ENCODE measurements at regions not wholly inside any gene's neighbourhood (a gene's known extent, or its start where the extent isn't known, plus 50 kb on each side); places are given as distances from the start of the nearest gene placed in this dataset.
"Not testable (repeated sequence)": the region's sequence is repeated elsewhere in the genome, so short reads cannot be mapped to it uniquely, and the experiment has no call there.

DNA sequence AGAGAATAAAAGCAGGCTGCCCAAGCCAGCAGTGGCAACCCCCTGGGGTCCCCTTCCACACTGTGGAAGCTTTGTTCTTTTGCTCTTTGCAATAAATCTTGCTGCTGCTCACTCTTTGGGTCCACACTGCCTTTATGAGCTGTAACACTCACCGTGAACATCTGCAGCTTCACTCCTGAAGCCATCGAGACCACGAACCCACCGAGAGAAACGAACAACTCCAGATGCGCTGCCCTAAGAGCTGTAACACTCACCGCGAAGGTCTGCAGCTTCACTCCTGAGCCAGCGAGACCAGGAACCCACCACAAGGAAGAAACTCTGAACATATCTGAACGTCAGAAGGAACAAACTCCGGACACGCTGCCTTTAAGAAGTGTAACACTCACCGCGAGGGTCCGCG, 1252.9 kb downstream of the STIM2 start:
- DNase-seq, result not testable (repeated sequence)

DNA sequence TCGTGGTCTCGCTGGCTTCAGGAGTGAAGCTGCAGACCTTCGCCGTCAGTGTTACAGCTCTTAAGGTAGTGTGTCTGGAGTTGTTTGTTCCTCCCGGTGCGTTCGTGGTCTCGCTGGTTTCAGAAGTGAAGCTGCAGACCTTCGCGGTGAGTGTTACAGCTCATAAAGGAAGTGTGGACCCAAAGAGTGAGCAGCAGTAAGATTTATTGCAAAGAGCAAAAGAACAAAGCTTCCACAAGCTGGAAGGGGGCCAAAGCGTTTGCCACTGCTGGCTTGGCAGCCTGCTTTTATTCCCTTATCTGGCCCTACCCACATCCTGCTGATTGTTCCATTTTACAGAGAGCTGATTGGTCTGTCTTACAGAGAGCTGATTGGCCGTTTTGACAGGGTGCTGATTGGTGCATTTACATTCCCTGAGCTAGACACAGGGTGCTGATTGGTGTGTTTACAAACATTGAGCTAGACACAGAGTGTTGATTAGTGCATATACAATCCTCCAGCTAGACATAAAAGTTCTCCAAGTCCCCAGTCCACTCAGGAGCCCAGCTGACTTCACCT, 1256.0 kb downstream of the STIM2 start:
- DNase-seq, result not testable (repeated sequence)

DNA sequence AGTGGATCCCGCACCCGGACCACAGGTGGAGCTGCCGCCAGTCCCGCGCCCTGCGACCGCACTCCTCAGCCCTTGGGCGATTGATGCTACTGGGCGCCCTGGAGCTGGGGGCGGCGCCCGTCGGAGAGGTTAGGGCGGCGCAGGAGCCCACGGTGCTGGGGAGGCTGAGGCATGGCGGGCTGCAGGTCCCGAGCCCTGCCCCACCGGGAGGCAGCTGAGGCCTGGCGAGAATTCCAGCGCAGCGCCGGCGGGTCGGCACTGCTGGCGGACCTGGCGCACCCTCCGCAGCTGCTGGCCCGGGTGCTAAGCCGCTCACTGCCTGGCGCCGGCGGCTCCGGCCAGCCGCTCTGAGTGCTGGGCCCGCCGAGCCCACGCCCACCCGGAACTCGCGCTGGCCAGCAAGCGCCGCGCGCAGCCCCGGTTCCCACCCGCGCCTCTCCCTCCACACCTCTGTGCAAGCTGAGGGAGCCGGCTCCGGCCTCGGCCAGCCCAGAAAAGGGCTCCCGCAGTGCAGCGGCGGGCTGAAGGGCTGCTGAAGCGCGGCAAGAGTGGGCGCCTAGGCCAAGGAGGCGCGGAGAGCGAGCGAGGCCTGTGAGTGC, 1256.5 kb downstream of the STIM2 start:
- DNase-seq, result no peak

DNA sequence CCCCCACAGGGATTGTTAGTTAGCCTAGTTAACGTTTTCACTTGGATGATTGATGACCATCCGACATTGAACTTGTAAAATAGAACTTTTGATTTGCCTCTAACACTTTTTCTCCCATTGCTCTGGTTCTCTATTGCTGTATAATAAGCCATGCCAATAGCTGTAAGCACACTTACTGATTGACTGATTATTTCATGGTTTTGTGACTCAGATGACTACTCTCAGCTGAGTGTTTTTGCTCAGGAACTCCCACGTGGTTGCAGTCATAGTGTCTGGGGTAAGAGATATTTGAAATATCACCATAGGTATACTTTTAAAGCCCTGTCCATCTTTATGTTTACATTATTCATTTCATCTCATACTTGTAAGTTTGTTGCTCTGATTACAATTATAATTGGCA, 1285.5 kb downstream of the STIM2 start:
- DNase-seq, result no peak

DNA sequence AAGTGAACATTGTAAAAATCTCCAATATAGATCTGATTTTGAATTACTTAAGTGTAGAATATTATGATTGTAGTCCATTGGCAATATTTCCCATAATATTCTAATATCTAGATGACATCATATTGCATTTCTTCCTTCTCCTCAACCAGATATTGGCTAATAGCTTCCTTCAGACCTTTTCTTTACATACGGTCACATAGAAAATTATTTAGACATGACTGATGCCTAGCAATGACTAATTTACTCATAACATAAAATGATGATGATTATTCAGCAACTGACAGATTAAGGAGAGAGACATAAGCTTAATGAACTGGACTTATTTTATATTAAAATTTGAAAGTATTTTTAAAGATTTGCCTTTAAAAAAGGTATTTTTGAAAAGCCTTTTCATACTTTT, 1287.6 kb downstream of the STIM2 start:
- no peak for DNase-seq

DNA sequence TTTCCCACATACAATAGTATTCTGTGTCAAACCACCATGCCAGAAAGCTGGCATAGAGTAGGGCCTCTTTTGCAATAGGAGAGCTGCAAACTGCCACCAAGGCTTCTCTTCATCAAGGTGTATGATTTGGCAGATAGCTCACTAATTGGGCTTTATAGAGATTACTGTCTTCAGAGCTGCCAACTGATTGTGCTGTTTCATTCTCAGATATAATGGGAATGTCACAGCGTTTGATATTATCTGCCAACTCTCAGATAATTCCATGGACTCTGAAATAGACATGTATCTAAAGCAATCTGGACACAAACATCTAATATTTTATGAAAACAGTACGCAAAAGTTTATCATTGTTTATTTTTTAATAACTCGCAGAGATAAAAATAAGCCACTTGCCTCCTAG, 1289.1 kb downstream of the STIM2 start:
- DNase-seq, result no peak

DNA sequence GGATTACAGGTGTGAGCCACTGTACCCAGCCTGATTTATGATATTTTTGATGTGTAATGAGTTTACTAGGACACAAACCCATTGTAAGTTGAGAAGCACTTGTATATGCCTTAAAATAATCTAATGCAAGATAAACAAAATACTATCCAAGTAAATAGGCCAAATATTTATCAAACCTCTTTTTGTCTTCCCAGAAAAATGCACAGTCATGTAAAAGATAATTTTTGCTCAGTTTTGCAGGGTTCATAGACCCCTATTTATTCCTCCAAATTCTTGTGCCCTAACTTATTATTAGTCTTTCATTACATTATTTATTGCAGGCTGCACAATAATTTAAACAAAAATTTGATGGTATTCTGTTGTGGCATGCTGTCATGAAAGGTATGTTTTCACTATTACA, 1290.7 kb downstream of the STIM2 start:
- DNase-seq, result no peak

DNA sequence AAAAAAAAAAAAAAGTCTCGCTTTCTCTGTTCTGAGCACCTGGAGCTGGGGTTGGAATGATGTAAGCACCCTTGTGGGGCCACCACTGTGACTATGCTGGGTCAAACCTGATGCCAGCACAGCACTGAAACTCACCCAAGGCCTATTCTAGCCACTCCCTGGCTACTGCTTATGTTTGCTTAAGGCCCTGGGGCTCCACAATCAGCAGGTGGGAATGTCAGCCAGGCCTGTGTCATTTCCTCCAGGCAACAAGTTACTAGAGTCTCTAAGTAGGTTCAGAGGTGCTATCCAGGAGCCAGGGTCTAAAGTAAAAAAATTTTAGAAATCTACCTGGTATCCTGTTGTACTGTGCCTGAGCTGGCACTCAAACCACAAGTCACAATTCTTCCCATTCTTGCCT, 1306.8 kb downstream of the STIM2 start:
- DNase-seq, result no peak

DNA sequence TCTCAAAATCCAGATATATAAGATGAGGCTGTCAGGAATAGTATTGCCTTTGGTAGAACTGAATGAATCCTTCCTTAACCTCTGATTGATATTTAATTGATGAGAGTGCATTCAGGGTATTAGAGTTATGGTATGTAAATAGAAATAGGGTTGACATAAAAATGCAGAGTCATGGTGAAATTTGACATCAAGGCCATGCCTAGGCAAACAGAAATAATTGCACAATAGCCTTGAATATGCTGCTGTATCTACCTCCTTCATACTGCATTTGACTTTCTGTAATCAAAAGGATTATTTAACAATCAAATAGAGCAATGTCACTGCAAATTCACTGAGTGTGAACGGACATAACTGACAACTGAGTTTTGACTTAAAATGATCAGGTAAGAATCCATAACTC, 1316.3 kb downstream of the STIM2 start:
- DNase-seq, result no peak

DNA sequence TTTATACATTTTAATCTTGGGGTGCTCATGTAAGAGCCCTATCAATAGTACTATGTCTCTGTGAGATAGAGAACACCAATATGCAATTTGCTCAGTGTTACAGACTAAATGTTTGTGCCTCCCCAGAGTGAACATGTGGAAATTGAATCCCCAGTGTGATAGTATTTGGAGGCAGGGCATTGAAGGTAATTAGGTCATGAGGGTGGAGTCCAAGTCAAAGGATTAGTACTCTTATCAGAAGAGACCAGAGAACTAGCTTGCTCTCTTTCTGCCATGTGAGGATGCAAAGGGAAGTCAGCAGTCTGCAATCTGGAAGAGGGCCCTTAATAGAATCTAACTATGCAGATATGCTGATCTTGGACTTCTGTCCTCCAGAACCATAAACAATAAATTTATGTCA, 1317.0 kb downstream of the STIM2 start:
- no peak for DNase-seq

DNA sequence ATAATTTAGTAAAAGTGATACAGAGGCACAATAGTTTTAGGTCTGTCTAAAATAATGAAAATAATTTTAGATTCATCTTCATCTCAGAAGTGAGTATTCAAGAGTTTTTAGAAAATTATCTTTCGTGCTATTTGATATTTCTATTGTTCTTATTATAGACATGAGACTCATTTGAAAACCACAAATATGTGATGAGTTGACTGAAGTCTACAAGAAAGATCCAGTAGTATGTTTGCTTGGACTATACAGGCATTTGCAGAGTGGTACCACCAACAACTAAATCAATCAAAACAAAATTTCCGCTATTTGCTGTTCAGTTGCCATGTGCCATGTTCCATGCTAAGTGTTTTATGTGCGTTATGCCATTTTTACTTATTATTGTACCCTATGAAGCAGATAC, 1318.5 kb downstream of the STIM2 start:
- DNase-seq, result no peak

DNA sequence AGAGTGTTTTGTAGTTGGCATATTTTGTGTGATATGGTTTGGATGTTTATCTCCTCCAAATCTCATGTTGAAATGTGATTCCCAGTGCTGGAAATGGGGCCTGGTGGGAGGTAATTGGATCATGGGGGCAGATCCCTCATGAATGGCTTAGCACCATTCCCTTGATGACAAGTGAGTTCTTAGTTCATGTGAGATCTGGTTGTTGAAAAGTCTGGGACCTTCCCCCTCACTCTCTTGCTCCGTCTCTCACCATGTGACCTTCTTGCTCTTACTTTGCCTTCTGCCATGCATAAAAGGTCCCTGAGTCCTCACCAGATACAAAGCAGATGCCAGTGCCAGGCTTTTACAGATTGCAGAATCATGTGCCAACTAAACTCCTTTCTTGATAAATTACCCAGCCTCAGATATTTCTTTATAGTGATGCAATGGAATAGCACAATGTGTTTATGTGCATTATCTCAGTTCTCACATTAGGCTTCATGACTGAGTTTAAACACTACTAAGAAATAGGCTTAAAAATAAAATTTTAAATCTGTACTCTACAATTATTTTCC, 1348.8 kb downstream of the STIM2 start:
- DNase-seq, result no peak

DNA sequence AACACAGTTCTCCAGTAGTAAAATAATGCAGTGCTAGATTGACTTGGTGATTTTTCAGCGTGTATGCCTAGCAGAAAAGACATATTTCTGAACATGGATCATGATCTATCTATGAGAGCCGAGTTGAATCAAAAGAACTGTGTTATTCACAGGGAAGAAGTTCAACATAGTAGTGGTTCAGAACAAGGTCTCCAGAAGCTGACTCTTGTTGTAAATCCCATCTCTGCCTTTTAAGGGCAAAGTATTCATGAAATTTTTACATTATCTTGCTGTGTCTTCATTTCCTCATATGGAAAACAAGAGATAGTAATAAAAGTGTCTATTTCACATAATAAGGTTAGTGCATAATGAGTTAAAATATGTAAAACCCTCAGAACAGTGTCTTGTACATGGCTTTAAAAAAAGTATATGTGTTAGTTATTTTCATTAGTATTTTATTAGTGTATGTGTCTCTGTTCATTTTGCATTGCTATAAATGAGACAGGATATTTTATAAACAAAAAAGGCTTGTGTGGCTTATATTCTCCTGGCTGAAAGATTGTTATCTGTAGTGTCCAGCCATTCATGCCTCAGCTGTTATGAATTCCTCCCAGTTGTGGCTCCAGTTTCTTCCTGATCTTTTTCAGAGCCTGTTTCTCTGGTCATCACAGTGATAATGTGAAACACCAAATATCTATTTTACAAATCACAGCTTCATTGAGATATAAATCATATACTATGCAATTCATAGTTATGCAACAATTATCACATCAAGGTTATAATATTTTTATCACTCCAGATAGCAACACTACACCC, 1351.2 kb downstream of the STIM2 start:
- DNase-seq, result no peak

DNA sequence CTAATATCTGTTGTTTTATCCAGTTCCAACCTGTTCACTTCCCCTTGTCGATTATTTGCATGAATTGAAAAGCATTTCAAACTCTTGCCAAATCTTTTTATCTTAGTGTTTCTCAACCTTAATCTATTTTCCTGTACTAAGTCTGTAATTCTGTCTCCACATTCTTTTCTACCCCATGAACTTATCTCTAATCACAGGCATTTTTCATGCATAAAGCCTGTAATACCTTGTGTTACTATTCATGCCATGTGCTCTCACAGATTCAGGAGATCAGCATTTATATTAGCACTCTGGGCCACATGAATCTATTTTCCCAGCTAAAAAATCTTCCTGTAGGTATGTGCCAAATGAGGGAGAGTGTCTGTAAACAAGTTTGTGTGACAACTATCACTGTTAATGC, 1360.9 kb downstream of the STIM2 start:
- DNase-seq, result no peak

DNA sequence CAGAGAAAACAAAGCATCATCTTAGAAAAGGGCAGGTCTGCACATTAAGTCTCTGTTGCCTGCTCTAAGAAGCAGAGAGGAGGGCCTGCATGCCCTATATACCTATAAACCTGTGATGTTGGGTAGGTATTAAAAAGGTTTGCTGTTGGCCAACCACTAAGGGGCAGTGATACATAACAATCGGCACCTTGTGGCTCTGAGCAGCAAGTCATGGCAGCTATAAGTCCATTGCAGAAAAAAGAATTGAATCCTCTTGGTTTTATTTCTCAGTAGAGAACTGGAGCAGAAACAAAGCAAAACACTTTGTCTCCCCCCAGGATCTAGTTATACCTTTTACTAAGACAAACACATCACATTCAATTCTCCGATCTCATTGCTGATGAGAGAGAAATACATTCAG, 1364.4 kb downstream of the STIM2 start:
- no peak for DNase-seq

DNA sequence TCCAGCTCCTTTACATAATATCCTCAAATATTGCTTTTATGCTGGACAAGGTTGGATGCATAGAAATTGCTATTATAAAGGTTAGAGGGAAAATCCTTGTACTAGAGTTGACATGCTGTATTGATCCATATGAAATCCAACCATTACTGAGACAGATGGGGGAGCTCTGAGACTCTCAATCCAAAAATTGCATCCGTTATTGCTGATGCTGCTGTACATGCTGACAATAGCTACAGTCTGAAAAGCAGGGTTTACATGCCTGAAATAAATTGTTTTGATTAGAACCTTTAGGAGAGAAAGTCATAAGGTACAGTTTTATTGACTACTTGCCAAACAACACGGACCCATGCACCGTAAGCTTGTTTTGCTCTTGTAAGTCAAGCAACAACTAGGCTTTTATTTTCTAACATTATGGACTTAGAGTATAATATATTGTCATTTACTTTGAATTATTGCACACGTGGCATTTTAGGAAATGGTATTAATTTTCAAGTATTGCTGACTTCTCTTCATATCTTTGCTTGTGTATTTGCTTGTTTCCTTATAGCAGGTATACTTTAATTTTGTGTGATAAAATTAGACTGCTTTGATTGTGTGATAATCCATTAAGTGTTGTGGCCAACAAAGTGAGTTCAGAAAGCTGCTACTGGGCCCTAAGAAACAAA, 1365.2 kb downstream of the STIM2 start:
- DNase-seq, result no peak

DNA sequence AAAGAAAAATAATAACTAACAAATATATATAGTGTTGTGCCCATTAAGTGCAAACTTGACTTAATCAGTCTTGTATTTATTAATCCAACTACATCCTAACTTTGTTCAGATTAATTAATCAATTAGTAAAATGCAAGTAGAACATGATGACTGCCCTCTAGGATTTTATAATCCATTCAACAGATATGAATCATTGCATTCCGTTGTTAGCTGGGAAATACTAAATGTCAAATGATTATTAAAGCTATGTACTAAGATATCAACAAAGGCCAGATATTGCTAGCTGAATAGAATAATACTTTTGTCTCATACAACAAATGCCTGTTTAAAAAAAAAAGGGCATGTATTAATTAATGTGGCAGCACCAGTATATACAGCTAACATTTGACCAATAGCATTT, 1366.3 kb downstream of the STIM2 start:
- no peak for DNase-seq

DNA sequence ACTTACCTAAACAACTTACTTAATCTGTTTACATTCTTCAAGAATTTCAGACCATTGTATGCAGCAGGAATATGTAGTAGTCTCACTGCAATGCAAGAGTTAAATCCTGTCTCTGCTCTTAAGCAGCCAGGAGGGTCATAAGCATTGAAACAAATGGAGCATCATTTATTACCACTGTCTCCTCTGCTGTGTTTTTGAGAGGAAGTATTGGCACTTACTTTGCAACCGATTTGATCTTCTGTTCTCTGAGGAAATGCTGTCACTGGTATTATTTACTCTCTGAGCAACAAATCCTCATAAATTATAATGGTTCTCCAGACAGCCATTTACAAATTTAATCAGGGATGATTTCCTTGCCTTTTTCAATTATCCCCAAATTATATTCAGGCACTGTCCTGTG, 1367.1 kb downstream of the STIM2 start:
- no peak for DNase-seq

DNA sequence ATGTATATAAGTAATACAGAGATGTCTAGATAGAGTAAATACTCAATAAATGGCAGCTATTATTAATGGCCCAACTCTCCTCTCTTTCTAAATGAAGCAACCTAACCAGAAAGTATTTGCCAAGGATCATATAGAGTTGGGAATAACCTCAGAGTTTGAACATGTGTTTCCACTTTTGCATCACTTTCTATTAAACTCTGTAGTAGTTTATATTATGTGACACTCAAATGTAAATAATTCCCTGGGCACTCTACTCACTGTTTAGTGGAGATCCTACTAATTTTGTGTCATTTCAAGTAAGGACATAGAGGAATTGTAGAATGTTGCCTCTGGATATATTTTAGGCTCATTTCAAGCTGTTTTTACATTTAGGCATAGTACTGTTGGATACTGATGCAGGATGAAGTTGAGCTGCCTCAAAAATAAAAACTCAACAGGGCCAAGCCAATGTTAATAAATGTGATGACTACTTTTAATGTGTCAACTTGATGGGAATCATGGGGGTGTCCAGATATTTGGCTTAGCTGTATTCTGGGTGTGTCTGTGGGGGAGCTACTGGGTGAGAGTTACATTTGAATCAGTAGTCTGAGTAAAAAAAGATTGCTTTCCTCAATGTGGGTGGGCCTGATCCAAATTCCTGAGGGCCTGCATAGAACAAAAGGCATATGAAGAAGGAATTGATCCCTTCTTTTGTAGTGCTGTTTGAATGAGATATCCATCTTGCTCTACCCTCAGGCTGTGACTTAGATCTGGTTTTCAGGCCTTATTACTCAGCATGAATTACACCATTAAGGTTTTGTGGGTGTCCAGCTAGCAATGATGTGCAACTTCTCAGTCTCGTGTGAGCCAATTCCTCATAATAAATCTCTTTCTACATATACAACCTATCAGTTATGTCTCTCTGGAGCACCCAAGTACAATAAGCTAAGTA, 1368.2 kb downstream of the STIM2 start:
- DNase-seq, result no peak

DNA sequence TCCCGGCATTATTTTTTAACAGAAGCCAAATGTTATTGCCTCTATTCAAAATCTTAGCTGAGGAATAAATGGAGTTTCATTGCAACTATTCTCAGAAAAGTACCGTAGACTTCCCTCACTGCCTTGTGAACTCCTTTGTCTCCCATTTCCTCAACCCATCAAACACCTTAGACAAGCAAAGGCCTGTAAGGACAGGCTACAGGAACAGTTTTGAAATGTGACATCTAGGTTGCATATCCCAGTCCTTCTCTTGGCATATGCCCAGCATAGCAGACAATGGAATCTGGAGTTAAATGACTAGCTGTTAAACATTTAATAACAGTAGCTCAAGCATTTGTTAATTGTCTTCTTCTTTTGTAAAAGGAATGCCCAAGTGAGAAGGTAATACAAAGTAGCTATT, 1371.7 kb downstream of the STIM2 start:
- no peak for DNase-seq

DNA sequence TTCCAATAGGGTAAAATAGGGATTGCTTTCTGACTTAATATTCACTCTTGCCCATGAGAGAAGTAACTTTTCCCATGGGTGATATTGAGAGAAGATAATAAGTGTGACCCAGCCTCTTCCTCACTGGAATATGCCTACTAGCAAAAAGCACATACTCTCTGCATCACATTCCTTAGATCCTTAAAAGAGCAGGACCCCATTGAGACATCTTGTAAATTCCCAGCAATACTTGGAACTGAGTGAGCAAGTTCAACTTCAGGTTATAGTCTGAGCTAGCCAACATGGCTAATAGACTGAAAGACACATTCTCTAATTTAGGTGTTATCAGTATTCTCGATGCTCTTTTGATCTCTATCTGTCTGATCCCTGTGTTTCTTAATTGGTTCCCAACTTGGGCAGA, 1372.3 kb downstream of the STIM2 start:
- DNase-seq, result no peak

DNA sequence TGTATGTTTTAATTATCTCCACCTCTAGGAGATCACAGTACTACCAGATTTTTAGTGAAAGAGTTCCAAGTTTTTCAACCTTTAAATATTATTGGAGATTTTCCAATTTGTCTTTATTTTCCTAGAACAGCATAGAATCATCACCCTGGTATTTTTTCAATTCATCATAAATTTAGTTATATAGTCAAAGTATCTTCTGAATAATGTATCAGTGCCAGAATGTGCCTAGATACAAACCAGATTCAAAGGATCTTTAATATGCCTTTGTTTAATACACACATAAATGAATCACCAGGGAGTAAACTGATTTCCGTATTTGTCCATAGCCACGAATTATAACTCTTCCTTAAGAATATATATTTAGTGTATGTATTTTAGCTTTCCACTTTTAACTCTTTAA, 1373.1 kb downstream of the STIM2 start:
- DNase-seq, result no peak

DNA sequence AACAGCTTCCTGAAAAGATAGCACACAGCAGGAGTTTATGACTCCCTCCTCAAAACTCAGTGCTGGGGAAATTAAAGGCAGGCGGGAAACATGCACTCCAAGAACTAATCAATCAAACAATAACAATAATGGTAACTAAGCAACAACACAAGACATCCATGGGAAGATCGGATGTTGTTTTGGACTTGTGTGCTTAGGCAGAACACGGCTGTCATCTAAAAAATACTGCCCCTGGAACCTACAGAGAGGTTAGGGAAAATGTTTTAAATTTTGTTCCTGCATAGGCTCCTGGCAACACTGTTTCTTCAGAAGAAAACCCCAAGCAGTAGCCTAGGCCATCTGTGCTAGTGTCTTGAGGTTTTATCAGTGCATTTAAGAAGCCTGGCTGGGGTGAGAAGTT, 1378.2 kb downstream of the STIM2 start:
- no peak for DNase-seq
